ENCODE measurements at regions not wholly inside any gene's neighbourhood (a gene's known extent, or its start where the extent isn't known, plus 50 kb on each side); places are given as distances from the start of the nearest gene placed in this dataset.
A peak's percentile ranks its signal among the peaks of the same experiment; 100 is the strongest.
"Not testable (repeated sequence)": the region's sequence is repeated elsewhere in the genome, so short reads cannot be mapped to it uniquely, and the experiment has no call there.

DNA sequence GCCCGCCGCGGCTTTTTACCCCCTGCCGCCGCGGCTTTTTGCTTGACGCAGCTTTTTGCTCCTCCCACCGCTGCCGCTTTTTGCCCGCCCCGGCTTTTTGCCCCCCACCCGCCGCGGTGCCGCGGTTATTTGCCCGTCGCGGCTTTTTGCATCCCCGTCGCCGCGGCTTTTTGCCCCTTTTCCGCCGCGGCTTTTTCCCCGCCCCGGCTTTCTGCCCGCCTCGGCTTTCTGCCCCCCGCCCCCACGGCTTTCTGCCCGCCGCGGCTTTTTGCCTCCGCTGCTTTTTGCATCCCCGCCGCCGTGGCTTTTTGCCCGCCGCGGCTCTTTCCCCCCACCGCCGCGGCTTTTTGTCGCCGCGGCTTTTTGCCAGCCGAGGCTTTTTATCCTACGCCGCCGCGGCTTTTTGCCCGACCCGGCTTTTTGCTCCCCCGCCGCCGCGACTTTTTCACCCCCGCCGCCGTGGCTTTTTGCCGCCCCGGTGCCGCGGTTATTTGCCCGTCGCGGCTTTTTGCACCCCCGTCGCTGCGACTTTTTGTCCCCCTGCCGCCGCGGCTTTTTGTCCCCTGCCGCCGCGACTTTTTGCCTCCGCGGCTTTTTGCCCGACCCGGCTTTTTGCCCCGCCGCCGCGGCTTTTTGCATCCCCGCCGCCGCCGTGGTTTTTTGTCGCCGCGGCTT is 105.5 kb upstream of the FAM72C start:
- H3K27me3 Mint-ChIP-seq; H3K9me3 ChIP-seq (ENCODE audit: control insufficient read depth in 2 of 3, low read length in 3 of 3); H3K9me3 Mint-ChIP-seq; H3K4me1 ChIP-seq (ENCODE audit: control insufficient read depth in 2 of 2, insufficient read depth in 2 of 2, low read length in 2 of 2); H3K4me1 Mint-ChIP-seq; intact Hi-C loops (cut with micrococcal nuclease); H3K27ac ChIP-seq (ENCODE audit: low read depth, low read length); ATAC-seq; POLR2A ChIA-PET; CTCF ChIA-PET; H3K27me3 ChIP-seq (ENCODE audit: control insufficient read depth in 2 of 2, insufficient read depth in 2 of 2, low read length in 2 of 2); H3K36me3 ChIP-seq (ENCODE audit: control insufficient read depth in 2 of 3, insufficient read depth in 3 of 3, low read length in 3 of 3); H3K4me3 ChIP-seq (ENCODE audit: low read length); H3K36me3 Mint-ChIP-seq: not testable (repeated sequence)
- Mint-ChIP-seq H3K27ac (peak overlapping the region in 2 of 9 donors; percentile 65 to 79), H3K4me3 (peak overlapping the region in 7 of 10 donors; percentile 13 to 76 (median 65))
- peak in 8 of 9 donors; percentile 1 to 58 (median 30) for DNase-seq

- CTCF ChIA-PET; H3K4me1 ChIP-seq (ENCODE audit: control insufficient read depth in 2 of 2, insufficient read depth in 2 of 2, low read length in 2 of 2): not testable (repeated sequence)
- peak in 2 of 9 donors; percentile 5 to 32 for DNase-seq
Observed at GRCh38 chr1:144076646-144077045, 104.9 kb upstream of the FAM72C start.

DNA sequence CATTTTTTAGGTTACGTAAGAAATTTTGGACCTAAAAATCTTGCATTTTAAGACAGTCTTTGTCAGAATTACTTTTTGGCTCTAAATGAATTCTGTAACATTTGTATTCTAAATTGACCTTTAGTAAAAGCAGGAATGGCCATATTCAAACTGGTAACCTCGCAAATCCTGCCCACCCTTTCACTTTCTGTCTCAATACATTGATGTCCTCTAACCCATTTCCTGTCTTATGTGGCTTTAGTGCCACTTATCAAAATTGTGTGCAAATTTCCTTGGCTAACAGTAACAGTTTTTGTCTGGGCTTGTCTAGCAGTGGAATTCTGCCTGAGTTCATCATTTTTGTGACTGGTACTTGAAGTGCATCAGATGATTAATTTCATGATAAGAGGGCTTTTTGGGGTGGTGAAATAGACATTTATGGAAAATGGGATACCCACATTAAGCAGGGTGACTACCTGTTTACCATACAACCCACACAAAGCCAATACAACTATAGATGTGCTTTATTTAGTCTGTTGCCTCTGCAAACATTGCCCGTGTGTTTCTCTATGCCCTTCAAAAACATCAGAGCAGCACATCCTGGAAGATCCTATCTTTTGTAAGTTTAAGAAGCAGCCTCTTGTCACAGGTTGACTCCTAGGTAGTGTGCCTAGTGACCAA is 98.7 kb upstream of the FAM72C start:
- CTCF ChIA-PET; H3K4me1 ChIP-seq (ENCODE audit: control insufficient read depth in 2 of 2, insufficient read depth in 2 of 2, low read length in 2 of 2); H3K36me3 ChIP-seq (ENCODE audit: control insufficient read depth in 2 of 3, insufficient read depth in 3 of 3, low read length in 3 of 3); H3K9me3 Mint-ChIP-seq; H3K36me3 Mint-ChIP-seq; H3K27ac Mint-ChIP-seq; H3K27me3 Mint-ChIP-seq; H3K27me3 ChIP-seq (ENCODE audit: control insufficient read depth in 2 of 2, insufficient read depth in 2 of 2, low read length in 2 of 2); DNase-seq; H3K4me3 ChIP-seq (ENCODE audit: low read length); POLR2A ChIA-PET; H3K4me1 Mint-ChIP-seq; H3K4me3 Mint-ChIP-seq; H3K27ac ChIP-seq (ENCODE audit: low read depth, low read length); intact Hi-C loops (cut with micrococcal nuclease); ATAC-seq; H3K9me3 ChIP-seq (ENCODE audit: control insufficient read depth in 2 of 3, low read length in 3 of 3): not testable (repeated sequence)

More at GRCh38 chr1:144076646-144077045, 104.9 kb upstream of the FAM72C start:
- H3K9me3 ChIP-seq (ENCODE audit: control insufficient read depth in 2 of 3, low read length in 3 of 3); intact Hi-C loops (cut with micrococcal nuclease); H3K9me3 Mint-ChIP-seq; H3K36me3 ChIP-seq (ENCODE audit: control insufficient read depth in 2 of 3, insufficient read depth in 3 of 3, low read length in 3 of 3); ATAC-seq; H3K27ac Mint-ChIP-seq; H3K4me3 Mint-ChIP-seq; H3K4me3 ChIP-seq (ENCODE audit: low read length); H3K4me1 Mint-ChIP-seq; POLR2A ChIA-PET; H3K27me3 Mint-ChIP-seq; H3K36me3 Mint-ChIP-seq; H3K27me3 ChIP-seq (ENCODE audit: control insufficient read depth in 2 of 2, insufficient read depth in 2 of 2, low read length in 2 of 2); H3K27ac ChIP-seq (ENCODE audit: low read depth, low read length): not testable (repeated sequence)

DNA sequence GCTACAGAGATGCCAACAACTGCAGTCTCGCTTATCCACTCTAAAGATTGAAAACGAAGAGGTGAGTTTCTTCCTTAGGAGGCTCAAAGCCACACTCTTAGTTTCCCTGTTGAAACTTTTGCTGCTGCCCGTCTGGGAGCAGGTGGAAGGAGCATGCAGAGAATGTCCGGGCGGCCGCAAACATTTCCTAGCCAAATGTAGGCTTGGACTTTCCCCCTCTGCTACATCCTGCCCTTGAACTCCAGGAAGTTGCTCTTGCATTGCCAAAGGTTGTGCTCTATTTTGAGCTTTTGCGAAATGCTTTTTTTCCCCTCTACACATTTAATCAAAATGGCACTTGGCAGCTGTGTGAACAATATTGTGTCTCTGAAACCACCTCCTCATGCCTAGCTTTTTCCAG is 95.3 kb upstream of the FAM72C start:
- H3K36me3 Mint-ChIP-seq, H3K4me1 Mint-ChIP-seq: not testable (repeated sequence)

DNA sequence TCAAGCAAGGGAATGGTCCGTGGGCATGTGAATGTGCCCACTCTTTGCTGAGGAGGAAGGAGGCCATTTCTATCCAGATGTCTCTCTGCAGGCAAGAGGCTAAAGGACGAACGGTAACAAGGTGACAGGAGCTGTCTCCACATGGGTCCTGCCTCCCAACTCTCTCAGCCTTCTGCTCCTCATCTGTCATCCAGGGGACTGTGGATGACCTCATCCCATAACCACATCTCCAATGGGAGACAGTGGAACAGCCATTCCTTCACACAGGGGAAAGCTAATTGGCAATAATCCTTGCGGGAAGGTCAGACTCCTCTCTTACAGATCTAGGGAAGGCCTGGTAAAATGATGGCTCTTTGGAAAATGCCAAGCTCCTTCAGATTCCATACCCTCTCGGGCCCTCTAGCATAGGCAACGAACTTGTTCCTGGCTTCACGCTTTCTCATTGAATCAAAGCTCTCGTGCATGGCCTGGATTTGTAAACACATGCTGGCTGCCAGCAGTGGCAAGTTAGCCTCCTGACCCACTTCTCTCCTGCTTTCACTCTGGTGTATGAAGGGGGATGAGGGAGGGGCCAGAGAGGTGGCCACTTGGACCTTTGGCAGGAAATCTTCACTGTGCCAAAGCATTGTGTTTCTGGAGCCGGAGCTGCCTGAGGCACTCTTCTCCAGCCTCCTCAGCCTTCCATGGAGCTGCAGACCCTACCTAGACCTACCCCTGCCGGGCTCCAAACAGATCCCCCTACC is 94.5 kb upstream of the FAM72C start:
- H3K27ac Mint-ChIP-seq; H3K4me3 Mint-ChIP-seq; H3K4me1 Mint-ChIP-seq; POLR2A ChIA-PET; H3K4me3 ChIP-seq (ENCODE audit: low read length); CTCF ChIA-PET; intact Hi-C loops (cut with micrococcal nuclease); H3K9me3 Mint-ChIP-seq; H3K27me3 ChIP-seq (ENCODE audit: control insufficient read depth in 2 of 2, insufficient read depth in 2 of 2, low read length in 2 of 2); DNase-seq; H3K27me3 Mint-ChIP-seq; H3K4me1 ChIP-seq (ENCODE audit: control insufficient read depth in 2 of 2, insufficient read depth in 2 of 2, low read length in 2 of 2); H3K27ac ChIP-seq (ENCODE audit: low read depth, low read length); H3K36me3 ChIP-seq (ENCODE audit: control insufficient read depth in 2 of 3, insufficient read depth in 3 of 3, low read length in 3 of 3); ATAC-seq; H3K36me3 Mint-ChIP-seq; H3K9me3 ChIP-seq (ENCODE audit: control insufficient read depth in 2 of 3, low read length in 3 of 3): not testable (repeated sequence)

More for the DNA sequence above, 95.3 kb upstream of the FAM72C start:
- DNase-seq; H3K27ac Mint-ChIP-seq; H3K4me3 Mint-ChIP-seq; H3K27me3 Mint-ChIP-seq; H3K27me3 ChIP-seq (ENCODE audit: control insufficient read depth in 2 of 2, insufficient read depth in 2 of 2, low read length in 2 of 2); H3K9me3 ChIP-seq (ENCODE audit: control insufficient read depth in 2 of 3, low read length in 3 of 3); H3K4me3 ChIP-seq (ENCODE audit: low read length); H3K4me1 ChIP-seq (ENCODE audit: control insufficient read depth in 2 of 2, insufficient read depth in 2 of 2, low read length in 2 of 2); intact Hi-C loops (cut with micrococcal nuclease); CTCF ChIA-PET; POLR2A ChIA-PET; H3K9me3 Mint-ChIP-seq; H3K36me3 ChIP-seq (ENCODE audit: control insufficient read depth in 2 of 3, insufficient read depth in 3 of 3, low read length in 3 of 3); H3K27ac ChIP-seq (ENCODE audit: low read depth, low read length); ATAC-seq: not testable (repeated sequence)

DNA sequence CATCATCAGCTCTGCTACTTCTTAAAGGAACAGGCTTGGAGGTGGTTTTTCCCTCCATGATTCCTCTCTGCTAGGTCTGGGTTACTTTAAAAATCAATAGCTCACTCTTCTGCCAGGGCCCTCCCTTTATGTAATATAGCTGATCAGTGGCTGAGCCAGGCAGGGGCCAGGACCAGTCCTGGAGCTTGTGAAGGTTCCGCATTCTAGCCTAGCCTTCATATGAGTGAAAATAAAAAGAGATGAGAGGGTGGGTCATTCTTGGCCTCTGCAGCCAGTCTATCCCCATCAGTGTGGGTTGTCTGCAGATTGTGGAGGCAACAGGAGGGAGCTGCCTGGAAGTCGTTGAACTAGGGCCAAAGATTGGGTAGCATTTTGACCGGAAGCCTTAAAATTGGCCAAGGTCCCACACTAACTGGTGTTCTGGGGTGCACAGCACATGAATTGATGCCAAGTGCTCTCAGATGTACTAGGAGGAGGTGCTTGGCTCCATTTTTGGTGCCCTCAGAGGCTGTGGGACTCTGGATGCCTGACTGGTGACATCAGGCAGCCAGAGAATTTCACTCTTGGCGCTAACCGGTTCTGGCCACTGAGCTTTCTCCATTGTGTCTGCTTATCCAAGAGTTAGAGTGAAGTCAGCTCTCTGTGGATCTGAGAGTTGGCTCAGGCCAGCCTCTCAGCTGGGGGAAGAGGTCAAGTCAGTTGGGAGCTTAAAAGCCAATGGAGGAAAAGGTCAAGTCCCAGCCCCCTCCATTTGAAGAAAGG is 93.7 kb upstream of the FAM72C start:
- H3K4me1 Mint-ChIP-seq; H3K27ac Mint-ChIP-seq; H3K36me3 Mint-ChIP-seq; H3K36me3 ChIP-seq (ENCODE audit: control insufficient read depth in 2 of 3, insufficient read depth in 3 of 3, low read length in 3 of 3); intact Hi-C loops (cut with micrococcal nuclease); H3K4me1 ChIP-seq (ENCODE audit: control insufficient read depth in 2 of 2, insufficient read depth in 2 of 2, low read length in 2 of 2); CTCF ChIA-PET; H3K9me3 ChIP-seq (ENCODE audit: control insufficient read depth in 2 of 3, low read length in 3 of 3); H3K27me3 Mint-ChIP-seq; H3K27ac ChIP-seq (ENCODE audit: low read depth, low read length); DNase-seq; H3K9me3 Mint-ChIP-seq; POLR2A ChIA-PET; H3K4me3 Mint-ChIP-seq; H3K4me3 ChIP-seq (ENCODE audit: low read length); H3K27me3 ChIP-seq (ENCODE audit: control insufficient read depth in 2 of 2, insufficient read depth in 2 of 2, low read length in 2 of 2); ATAC-seq: not testable (repeated sequence)
